ENCODE measurements at regions not wholly inside any gene's neighbourhood (a gene's known extent, or its start where the extent isn't known, plus 50 kb on each side); places are given as distances from the start of the nearest gene placed in this dataset.

DNA sequence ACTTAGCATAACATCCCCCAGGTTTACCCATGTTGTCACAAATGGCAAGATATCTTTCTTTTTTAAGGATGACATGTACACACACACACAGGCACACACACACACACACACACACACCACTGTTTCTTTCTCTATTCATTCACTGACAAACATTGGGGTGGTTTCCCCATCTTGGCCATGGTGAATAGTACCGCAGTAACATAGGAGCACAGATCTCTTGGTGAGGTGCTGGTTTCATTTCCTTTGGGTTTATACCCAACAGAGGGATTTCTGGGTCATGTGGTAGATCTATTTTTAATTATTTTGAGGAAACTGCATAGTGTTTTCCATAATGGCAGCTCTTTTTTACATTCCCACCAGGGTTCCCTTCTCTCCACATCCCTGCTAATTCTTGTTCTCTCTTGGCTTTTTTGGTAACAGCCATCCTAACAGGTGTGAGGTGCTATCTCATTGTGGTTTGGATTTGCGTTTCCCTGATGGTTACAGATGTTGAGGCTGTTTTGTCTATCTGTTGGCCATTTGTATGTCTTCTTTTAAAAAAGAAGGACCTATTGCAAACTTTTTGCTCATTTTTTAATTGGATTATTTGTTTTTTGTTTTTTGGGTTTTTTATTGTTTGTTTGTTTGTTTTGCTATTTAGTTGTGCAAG is 251.7 kb upstream of the IRS2 start:
- TF ChIP-seq, protein P1, sequence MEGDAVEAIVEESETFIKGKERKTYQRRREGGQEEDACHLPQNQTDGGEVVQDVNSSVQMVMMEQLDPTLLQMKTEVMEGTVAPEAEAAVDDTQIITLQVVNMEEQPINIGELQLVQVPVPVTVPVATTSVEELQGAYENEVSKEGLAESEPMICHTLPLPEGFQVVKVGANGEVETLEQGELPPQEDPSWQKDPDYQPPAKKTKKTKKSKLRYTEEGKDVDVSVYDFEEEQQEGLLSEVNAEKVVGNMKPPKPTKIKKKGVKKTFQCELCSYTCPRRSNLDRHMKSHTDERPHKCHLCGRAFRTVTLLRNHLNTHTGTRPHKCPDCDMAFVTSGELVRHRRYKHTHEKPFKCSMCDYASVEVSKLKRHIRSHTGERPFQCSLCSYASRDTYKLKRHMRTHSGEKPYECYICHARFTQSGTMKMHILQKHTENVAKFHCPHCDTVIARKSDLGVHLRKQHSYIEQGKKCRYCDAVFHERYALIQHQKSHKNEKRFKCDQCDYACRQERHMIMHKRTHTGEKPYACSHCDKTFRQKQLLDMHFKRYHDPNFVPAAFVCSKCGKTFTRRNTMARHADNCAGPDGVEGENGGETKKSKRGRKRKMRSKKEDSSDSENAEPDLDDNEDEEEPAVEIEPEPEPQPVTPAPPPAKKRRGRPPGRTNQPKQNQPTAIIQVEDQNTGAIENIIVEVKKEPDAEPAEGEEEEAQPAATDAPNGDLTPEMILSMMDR (IDR thresholded peaks at IDR 0.05), result no peak
- no peak for TF ChIP-seq POLR2A (IDR thresholded peaks at IDR 0.05)

All from lower leg skin (tissue), 3 donors.